IMR-90 (cell line): ENCODE measurements at regions not wholly inside any gene's neighbourhood (a gene's known extent, or its start where the extent isn't known, plus 50 kb on each side); places are given as distances from the start of the nearest gene placed in this dataset.

Source experiments
- CEBPB ChIP-seq: IDR thresholded peaks from 2 replicates; pipeline ENCODE4 v1.6.1; 2012; ENCODE audit warnings: low read depth, low read length, improper control_type of control experiment
- POLR2A ChIP-seq: IDR thresholded peaks from 2 replicates; pipeline ENCODE4 v1.6.1; 2012; ENCODE audit warnings: mild to moderate bottlenecking, low read depth, low read length
- RAD21 ChIP-seq: IDR thresholded peaks from 2 replicates; pipeline ENCODE4 v1.6.1; 2012; ENCODE audit warnings: low read length, improper control_type of control experiment
- TF ChIP-seq, protein P1 (sequence below): conservative IDR thresholded peaks from 2 replicates; pipeline ENCODE4 v1.5.1; 2012; ENCODE audit warnings: mild to moderate bottlenecking, low read depth, low read length, improper control_type of control experiment
- TF ChIP-seq, protein P2 (sequence below): fragments of 150-350 bp; IDR thresholded peaks from 2 replicates; pipeline ENCODE4 v1.6.1; 2016; ENCODE audit warnings: low read depth, mild to moderate bottlenecking, low read length, moderate library complexity, borderline replicate concordance

DNA sequence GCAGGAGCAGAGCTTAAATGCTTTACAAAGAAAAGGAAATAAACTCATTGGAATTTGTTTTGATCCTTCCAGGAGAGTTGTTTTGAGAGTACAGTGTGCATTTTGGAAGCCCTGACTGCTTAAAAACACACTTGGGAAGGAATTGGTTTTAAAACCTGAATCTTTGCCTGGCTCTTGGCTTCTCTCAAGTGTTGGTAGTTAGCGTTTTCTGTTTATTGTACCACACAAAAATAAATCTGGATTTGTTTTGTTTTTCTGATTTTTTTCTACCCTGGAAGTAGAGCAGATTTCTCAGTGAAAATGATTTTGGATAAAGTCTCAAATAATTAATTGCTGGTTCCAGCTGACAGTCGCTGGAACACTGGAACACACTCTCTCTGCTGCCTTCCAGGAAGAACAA lies 90.6 kb downstream of the CHST2 start:
- TF ChIP-seq, protein P1, sequence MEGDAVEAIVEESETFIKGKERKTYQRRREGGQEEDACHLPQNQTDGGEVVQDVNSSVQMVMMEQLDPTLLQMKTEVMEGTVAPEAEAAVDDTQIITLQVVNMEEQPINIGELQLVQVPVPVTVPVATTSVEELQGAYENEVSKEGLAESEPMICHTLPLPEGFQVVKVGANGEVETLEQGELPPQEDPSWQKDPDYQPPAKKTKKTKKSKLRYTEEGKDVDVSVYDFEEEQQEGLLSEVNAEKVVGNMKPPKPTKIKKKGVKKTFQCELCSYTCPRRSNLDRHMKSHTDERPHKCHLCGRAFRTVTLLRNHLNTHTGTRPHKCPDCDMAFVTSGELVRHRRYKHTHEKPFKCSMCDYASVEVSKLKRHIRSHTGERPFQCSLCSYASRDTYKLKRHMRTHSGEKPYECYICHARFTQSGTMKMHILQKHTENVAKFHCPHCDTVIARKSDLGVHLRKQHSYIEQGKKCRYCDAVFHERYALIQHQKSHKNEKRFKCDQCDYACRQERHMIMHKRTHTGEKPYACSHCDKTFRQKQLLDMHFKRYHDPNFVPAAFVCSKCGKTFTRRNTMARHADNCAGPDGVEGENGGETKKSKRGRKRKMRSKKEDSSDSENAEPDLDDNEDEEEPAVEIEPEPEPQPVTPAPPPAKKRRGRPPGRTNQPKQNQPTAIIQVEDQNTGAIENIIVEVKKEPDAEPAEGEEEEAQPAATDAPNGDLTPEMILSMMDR, result no peak
- TF ChIP-seq, protein P2, sequence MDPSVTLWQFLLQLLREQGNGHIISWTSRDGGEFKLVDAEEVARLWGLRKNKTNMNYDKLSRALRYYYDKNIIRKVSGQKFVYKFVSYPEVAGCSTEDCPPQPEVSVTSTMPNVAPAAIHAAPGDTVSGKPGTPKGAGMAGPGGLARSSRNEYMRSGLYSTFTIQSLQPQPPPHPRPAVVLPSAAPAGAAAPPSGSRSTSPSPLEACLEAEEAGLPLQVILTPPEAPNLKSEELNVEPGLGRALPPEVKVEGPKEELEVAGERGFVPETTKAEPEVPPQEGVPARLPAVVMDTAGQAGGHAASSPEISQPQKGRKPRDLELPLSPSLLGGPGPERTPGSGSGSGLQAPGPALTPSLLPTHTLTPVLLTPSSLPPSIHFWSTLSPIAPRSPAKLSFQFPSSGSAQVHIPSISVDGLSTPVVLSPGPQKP, result no peak
- TF ChIP-seq RAD21, result no peak
- no peak for TF ChIP-seq POLR2A
- no peak for TF ChIP-seq CEBPB
